CD4-positive, CD25-positive, alpha-beta regulatory T cell (primary cell): ENCODE measurements at regions not wholly inside any gene's neighbourhood (a gene's known extent, or its start where the extent isn't known, plus 50 kb on each side); places are given as distances from the start of the nearest gene placed in this dataset.
"Not testable (repeated sequence)": the region's sequence is repeated elsewhere in the genome, so short reads cannot be mapped to it uniquely, and the experiment has no call there.

Source experiments
- ATAC-seq, 2 donors: fragments of 150-1000 bp; cut with Tn5 transposase; one replicate each; pipeline ENCODE4 v1.10.0; 2021; ENCODE audit warnings: low read depth in 2 of 2, moderate number of reproducible peaks in 2 of 2, moderate library complexity in 1 of 2
- DNase-seq, 3 donors: peaks; one replicate each; pipeline versions ENCODE4 v3.0.0 to v3.0.0-alpha.2; 2012 to 2022; ENCODE audit warnings: mixed read lengths in 1 of 3
- H3K27ac ChIP-seq: one replicate; pipeline ENCODE4 v1.7.0; 2013; ENCODE audit warnings: mild to moderate bottlenecking, low read length; ENCODE audit not compliant: insufficient read depth, poor library complexity, severe bottlenecking
- H3K27me3 ChIP-seq: one replicate; pipeline ENCODE4 v1.7.0; 2013; ENCODE audit warnings: low read length; ENCODE audit not compliant: control insufficient read depth, insufficient read depth
- H3K36me3 ChIP-seq: one replicate; pipeline ENCODE4 v1.7.0; 2013; ENCODE audit warnings: mild to moderate bottlenecking, low read length, moderate library complexity; ENCODE audit not compliant: control insufficient read depth, insufficient read depth
- H3K4me1 ChIP-seq: 2 replicates; pipeline ENCODE4 v1.7.0; 2013; ENCODE audit warnings: mild to moderate bottlenecking, low read length; ENCODE audit not compliant: insufficient read depth, control insufficient read depth, poor library complexity, severe bottlenecking
- H3K4me3 ChIP-seq: one replicate; pipeline ENCODE4 v1.7.0; 2013; ENCODE audit warnings: low read depth, mild to moderate bottlenecking, low read length, moderate library complexity
- H3K9me3 ChIP-seq, 2 experiments: 1 replicate in 1 of 2; 2 replicates in 1 of 2; pipeline ENCODE4 v1.7.0; 2013; ENCODE audit warnings: low read length in 2 of 2, mild to moderate bottlenecking in 1 of 2, moderate library complexity in 1 of 2; ENCODE audit not compliant: control insufficient read depth in 2 of 2
- H3K27ac Mint-ChIP-seq, 3 donors: one replicate each; pipeline ENCODE4 v1.8.0; 2020 to 2022; ENCODE audit warnings: mild to moderate bottlenecking in 3 of 3, mixed read lengths in 3 of 3, moderate library complexity in 2 of 3
- H3K27me3 Mint-ChIP-seq: one replicate; pipeline ENCODE4 v1.8.0; 2022; ENCODE audit warnings: mild to moderate bottlenecking, mixed read lengths
- H3K36me3 Mint-ChIP-seq: one replicate; pipeline ENCODE4 v1.8.0; 2020; ENCODE audit warnings: mixed read lengths
- H3K4me1 Mint-ChIP-seq, 4 donors: one replicate each; pipeline ENCODE4 v1.8.0; 2020 to 2022; ENCODE audit warnings: mixed read lengths in 4 of 4, mild to moderate bottlenecking in 1 of 4
- H3K4me3 Mint-ChIP-seq, 4 donors: one replicate each; pipeline ENCODE4 v1.8.0; 2020 to 2022; ENCODE audit warnings: mild to moderate bottlenecking in 4 of 4, mixed read lengths in 4 of 4, moderate library complexity in 3 of 4
- H3K9me3 Mint-ChIP-seq, 7 donors: one replicate each; pipeline ENCODE4 v1.8.0; 2020 to 2022; ENCODE audit warnings: mixed read lengths in 7 of 7, mild to moderate bottlenecking in 3 of 7, moderate library complexity in 2 of 7

GRCh38 chr6:78631976-78632375 is 235.4 kb upstream of the IRAK1BP1 start:
- H3K9me3 Mint-ChIP-seq, result peaks cover 0 to 2% (median 0%) of the 10 kb centered on the region in 7 donors
- no peak overlapping the region for H3K4me3 ChIP-seq
- H3K4me1 ChIP-seq, result no peaks in the 10 kb centered on the region
- DNase-seq, result no peak
- H3K36me3 Mint-ChIP-seq, result no peaks in the 10 kb centered on the region
- no peaks in the 10 kb centered on the region for H3K9me3 ChIP-seq
- H3K4me3 Mint-ChIP-seq, result no peak overlapping the region
- no peaks in the 10 kb centered on the region for H3K4me1 Mint-ChIP-seq
- no peak overlapping the region for H3K27ac ChIP-seq
- no peak for ATAC-seq
- no peaks in the 10 kb centered on the region for H3K36me3 ChIP-seq
- H3K27me3 ChIP-seq, result no peaks in the 10 kb centered on the region
- no peak overlapping the region for H3K27ac Mint-ChIP-seq
- H3K27me3 Mint-ChIP-seq, result peaks cover 10% of the 10 kb centered on the region

GRCh38 chr6:78639111-78640110 is 227.9 kb upstream of the IRAK1BP1 start:
- DNase-seq (no peak), ATAC-seq (no peak)
- no peaks in the 10 kb centered on the region for H3K36me3 ChIP-seq
- Mint-ChIP-seq H3K36me3 (peaks cover 4% of the 10 kb centered on the region), H3K4me3 (no peak overlapping the region), H3K27me3 (no peaks in the 10 kb centered on the region), H3K27ac (no peak overlapping the region), H3K9me3 (peaks cover 0 to 13% (median 4%) of the 10 kb centered on the region in 7 donors), H3K4me1 (no peaks in the 10 kb centered on the region)
- H3K27ac ChIP-seq, result no peak overlapping the region
- H3K9me3 ChIP-seq, result no peaks in the 10 kb centered on the region
- no peaks in the 10 kb centered on the region for H3K4me1 ChIP-seq
- no peaks in the 10 kb centered on the region for H3K27me3 ChIP-seq
- H3K4me3 ChIP-seq, result no peak overlapping the region

GRCh38 chr6:78643976-78644375 is 223.4 kb upstream of the IRAK1BP1 start:
- not testable (repeated sequence) for H3K9me3 ChIP-seq, H3K27me3 Mint-ChIP-seq, H3K36me3 Mint-ChIP-seq, H3K27me3 ChIP-seq, DNase-seq, H3K4me3 ChIP-seq, H3K4me1 ChIP-seq, ATAC-seq, H3K36me3 ChIP-seq, H3K4me3 Mint-ChIP-seq, H3K27ac Mint-ChIP-seq, H3K4me1 Mint-ChIP-seq, H3K27ac ChIP-seq
- peaks cover 2 to 21% (median 4%) of the 10 kb centered on the region in 7 donors for H3K9me3 Mint-ChIP-seq

- DNase-seq, H3K27ac Mint-ChIP-seq, ATAC-seq, H3K27ac ChIP-seq, H3K36me3 Mint-ChIP-seq, H3K4me1 ChIP-seq, H3K4me1 Mint-ChIP-seq, H3K27me3 ChIP-seq, H3K36me3 ChIP-seq, H3K4me3 ChIP-seq, H3K27me3 Mint-ChIP-seq, H3K9me3 ChIP-seq: not testable (repeated sequence)
- Mint-ChIP-seq H3K9me3 (peaks cover 0 to 24% (median 4%) of the 10 kb centered on the region in 7 donors), H3K4me3 (peak overlapping the region in 1 of 4 donors; percentile 58)
Observed at GRCh38 chr6:78646542-78647415, 220.6 kb upstream of the IRAK1BP1 start.

GRCh38 chr6:78665819-78666218 is 201.5 kb upstream of the IRAK1BP1 start:
- not testable (repeated sequence) for H3K36me3 Mint-ChIP-seq, H3K27ac ChIP-seq, H3K4me3 ChIP-seq, DNase-seq, H3K36me3 ChIP-seq, H3K4me1 ChIP-seq, H3K9me3 ChIP-seq, H3K27me3 ChIP-seq, H3K4me1 Mint-ChIP-seq, H3K4me3 Mint-ChIP-seq, H3K9me3 Mint-ChIP-seq, H3K27me3 Mint-ChIP-seq, H3K27ac Mint-ChIP-seq, ATAC-seq

- Histone ChIP-seq H3K27ac (no peak overlapping the region), H3K9me3 (no peaks in the 10 kb centered on the region), H3K27me3 (no peaks in the 10 kb centered on the region), H3K36me3 (no peaks in the 10 kb centered on the region), H3K4me3 (no peak overlapping the region), H3K4me1 (no peaks in the 10 kb centered on the region)
- ATAC-seq, result no peak
- Mint-ChIP-seq H3K27me3 (no peaks in the 10 kb centered on the region), H3K4me3 (no peak overlapping the region), H3K36me3 (no peaks in the 10 kb centered on the region), H3K27ac (no peak overlapping the region), H3K9me3 (peaks cover 0 to 2% (median 0%) of the 10 kb centered on the region in 7 donors), H3K4me1 (no peaks in the 10 kb centered on the region)
- DNase-seq, result no peak
Observed at GRCh38 chr6:78666764-78667163, 200.6 kb upstream of the IRAK1BP1 start.

- H3K9me3 Mint-ChIP-seq, result peaks cover 0 to 2% (median 0%) of the 10 kb centered on the region in 7 donors
Observed at GRCh38 chr6:78670156-78670555, 197.2 kb upstream of the IRAK1BP1 start.

More at GRCh38 chr6:78670156-78670555, 197.2 kb upstream of the IRAK1BP1 start:
- no peaks in the 10 kb centered on the region for H3K36me3 Mint-ChIP-seq
- H3K4me3 Mint-ChIP-seq, result no peak overlapping the region
- no peaks in the 10 kb centered on the region for H3K27me3 ChIP-seq
- ATAC-seq (no peak), DNase-seq (no peak)
- no peak overlapping the region for H3K27ac Mint-ChIP-seq
- no peaks in the 10 kb centered on the region for H3K4me1 ChIP-seq
- H3K27me3 Mint-ChIP-seq, result no peaks in the 10 kb centered on the region
- no peak overlapping the region for H3K4me3 ChIP-seq
- H3K36me3 ChIP-seq, result no peaks in the 10 kb centered on the region
- no peak overlapping the region for H3K27ac ChIP-seq
- no peaks in the 10 kb centered on the region for H3K9me3 ChIP-seq
- no peaks in the 10 kb centered on the region for H3K4me1 Mint-ChIP-seq
